ENCODE measurements at regions not wholly inside any gene's neighbourhood (a gene's known extent, or its start where the extent isn't known, plus 50 kb on each side); places are given as distances from the start of the nearest gene placed in this dataset.

- H3K4me2 ChIP-seq (ENCODE audit: insufficient read depth, low read length): no peak overlapping the region
- H3K27me3 ChIP-seq (ENCODE audit: insufficient read depth, low read length): no peaks in the 10 kb centered on the region
- no peak for TF ChIP-seq CTCF (IDR thresholded peaks at IDR 0.05; ENCODE audit: extremely low read depth, low read depth, low read length)
- no peak overlapping the region for H3K27ac ChIP-seq (ENCODE audit: low read depth, low read length)
- no peaks in the 10 kb centered on the region for H4K20me1 ChIP-seq (ENCODE audit: insufficient read depth, low read length)
- no peaks in the 10 kb centered on the region for H3K36me3 ChIP-seq (ENCODE audit: insufficient read depth, low read length)
- H3K4me3 ChIP-seq (ENCODE audit: insufficient read depth, low read length): no peak overlapping the region
- H3K9me3 ChIP-seq (ENCODE audit: low read depth, low read length): peaks cover 4% of the 10 kb centered on the region
- H3K4me1 ChIP-seq (ENCODE audit: insufficient read depth, low read length): no peaks in the 10 kb centered on the region
- DNase-seq (ENCODE audit: insufficient read length, low spot score, missing footprints): no peak
- no peak overlapping the region for H2AFZ ChIP-seq (ENCODE audit: low read length)
- H3K79me2 ChIP-seq (ENCODE audit: insufficient read depth, low read length): no peaks in the 10 kb centered on the region
These were observed 451.7 kb downstream of the DNAJB9 start for GRCh38 chr7:109021390-109021789.

GRCh38 chr7:109029866-109030265 lies 460.2 kb downstream of the DNAJB9 start:
- no peak overlapping the region for H3K4me2 ChIP-seq (ENCODE audit: insufficient read depth, low read length)
- H3K36me3 ChIP-seq (ENCODE audit: insufficient read depth, low read length): no peaks in the 10 kb centered on the region
- H3K27ac ChIP-seq (ENCODE audit: low read depth, low read length): no peak overlapping the region
- peaks cover 8% of the 10 kb centered on the region for H3K9me3 ChIP-seq (ENCODE audit: low read depth, low read length)
- no peaks in the 10 kb centered on the region for H3K79me2 ChIP-seq (ENCODE audit: insufficient read depth, low read length)
- TF ChIP-seq CTCF (IDR thresholded peaks at IDR 0.05; ENCODE audit: extremely low read depth, low read depth, low read length): no peak
- H2AFZ ChIP-seq (ENCODE audit: low read length): no peak overlapping the region
- DNase-seq (ENCODE audit: insufficient read length, low spot score, missing footprints): no peak
- H4K20me1 ChIP-seq (ENCODE audit: insufficient read depth, low read length): no peaks in the 10 kb centered on the region
- no peaks in the 10 kb centered on the region for H3K27me3 ChIP-seq (ENCODE audit: insufficient read depth, low read length)
- no peak overlapping the region for H3K4me3 ChIP-seq (ENCODE audit: insufficient read depth, low read length)
- H3K4me1 ChIP-seq (ENCODE audit: insufficient read depth, low read length): no peaks in the 10 kb centered on the region

GRCh38 chr7:109044691-109045090 lies 475.0 kb downstream of the DNAJB9 start:
- no peaks in the 10 kb centered on the region for H4K20me1 ChIP-seq (ENCODE audit: insufficient read depth, low read length)
- H3K27me3 ChIP-seq (ENCODE audit: insufficient read depth, low read length): no peaks in the 10 kb centered on the region
- no peak overlapping the region for H2AFZ ChIP-seq (ENCODE audit: low read length)
- no peaks in the 10 kb centered on the region for H3K9me3 ChIP-seq (ENCODE audit: low read depth, low read length)
- no peaks in the 10 kb centered on the region for H3K4me1 ChIP-seq (ENCODE audit: insufficient read depth, low read length)
- no peak for DNase-seq (ENCODE audit: insufficient read length, low spot score, missing footprints)
- no peaks in the 10 kb centered on the region for H3K36me3 ChIP-seq (ENCODE audit: insufficient read depth, low read length)
- no peak overlapping the region for H3K27ac ChIP-seq (ENCODE audit: low read depth, low read length)
- no peak for TF ChIP-seq CTCF (IDR thresholded peaks at IDR 0.05; ENCODE audit: extremely low read depth, low read depth, low read length)
- H3K79me2 ChIP-seq (ENCODE audit: insufficient read depth, low read length): no peaks in the 10 kb centered on the region
- no peak overlapping the region for H3K4me2 ChIP-seq (ENCODE audit: insufficient read depth, low read length)
- no peak overlapping the region for H3K4me3 ChIP-seq (ENCODE audit: insufficient read depth, low read length)

DNA sequence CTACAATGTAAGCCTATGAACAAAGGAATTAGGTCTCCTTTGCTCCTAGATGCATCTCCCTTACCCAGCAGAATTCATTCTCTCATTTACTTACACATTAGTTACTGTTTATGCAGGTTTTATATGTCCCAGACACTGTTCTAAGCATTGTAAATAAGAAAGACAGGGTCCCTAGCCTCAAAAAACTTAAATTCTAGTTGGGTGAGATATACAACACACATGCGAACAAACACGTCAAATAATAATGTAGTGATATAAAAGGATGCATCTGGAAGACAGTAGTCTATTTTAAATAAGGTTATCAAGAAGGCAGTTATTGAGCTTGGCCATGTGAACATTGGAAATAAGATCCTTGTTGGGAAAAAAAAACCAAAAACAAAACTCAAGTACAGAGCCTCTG lies 479.7 kb downstream of the DNAJB9 start:
- Histone ChIP-seq H2AFZ (ENCODE audit: low read length) (no peak overlapping the region), H3K27me3 (ENCODE audit: insufficient read depth, low read length) (no peaks in the 10 kb centered on the region), H3K9me3 (ENCODE audit: low read depth, low read length) (no peaks in the 10 kb centered on the region), H3K79me2 (ENCODE audit: insufficient read depth, low read length) (no peaks in the 10 kb centered on the region), H3K4me2 (ENCODE audit: insufficient read depth, low read length) (no peak overlapping the region), H3K4me3 (ENCODE audit: insufficient read depth, low read length) (no peak overlapping the region), H4K20me1 (ENCODE audit: insufficient read depth, low read length) (no peaks in the 10 kb centered on the region), H3K4me1 (ENCODE audit: insufficient read depth, low read length) (no peaks in the 10 kb centered on the region), H3K36me3 (ENCODE audit: insufficient read depth, low read length) (no peaks in the 10 kb centered on the region), H3K27ac (ENCODE audit: low read depth, low read length) (no peak overlapping the region)
- TF ChIP-seq CTCF (IDR thresholded peaks at IDR 0.05; ENCODE audit: extremely low read depth, low read depth, low read length): no peak
- no peak for DNase-seq (ENCODE audit: insufficient read length, low spot score, missing footprints)
